ENCODE measurements at regions not wholly inside any gene's neighbourhood (a gene's known extent, or its start where the extent isn't known, plus 50 kb on each side); places are given as distances from the start of the nearest gene placed in this dataset.

DNA sequence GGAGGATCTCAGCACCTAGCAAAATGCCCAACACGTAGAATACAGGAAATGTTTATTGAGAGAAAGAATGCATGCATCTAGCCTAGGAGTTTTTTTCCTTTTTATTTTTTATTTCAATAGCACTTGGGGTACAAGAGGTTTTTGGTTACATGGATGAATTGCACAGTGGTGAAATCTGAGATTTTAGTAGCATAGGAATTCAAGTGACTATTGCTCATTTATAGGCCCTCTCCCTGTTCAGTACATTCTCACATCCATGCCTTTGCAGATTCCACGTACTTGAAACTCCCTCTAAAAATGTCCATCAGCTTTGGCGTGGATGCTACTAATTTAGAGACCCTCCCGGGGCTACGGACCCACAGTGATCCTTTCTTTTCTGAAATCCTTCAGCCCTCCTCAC, 61.7 kb upstream of the PIAS1 start:
- RAD21 ChIA-PET (ENCODE audit: low non-redundant PET in 1 of 2, low total read pairs in 2 of 2, uncharacterized antibody in 2 of 2, unreplicated experiment in 2 of 2): no interaction called here
- H2AFZ ChIP-seq (ENCODE audit: low read depth, low read length, poor library complexity, severe bottlenecking): no peak overlapping the region
- no peaks in the 10 kb centered on the region for H3K4me1 ChIP-seq (ENCODE audit: control insufficient read depth in 1 of 2, insufficient read depth in 2 of 2, low read length in 2 of 2)
- TF ChIP-seq, protein P1, sequence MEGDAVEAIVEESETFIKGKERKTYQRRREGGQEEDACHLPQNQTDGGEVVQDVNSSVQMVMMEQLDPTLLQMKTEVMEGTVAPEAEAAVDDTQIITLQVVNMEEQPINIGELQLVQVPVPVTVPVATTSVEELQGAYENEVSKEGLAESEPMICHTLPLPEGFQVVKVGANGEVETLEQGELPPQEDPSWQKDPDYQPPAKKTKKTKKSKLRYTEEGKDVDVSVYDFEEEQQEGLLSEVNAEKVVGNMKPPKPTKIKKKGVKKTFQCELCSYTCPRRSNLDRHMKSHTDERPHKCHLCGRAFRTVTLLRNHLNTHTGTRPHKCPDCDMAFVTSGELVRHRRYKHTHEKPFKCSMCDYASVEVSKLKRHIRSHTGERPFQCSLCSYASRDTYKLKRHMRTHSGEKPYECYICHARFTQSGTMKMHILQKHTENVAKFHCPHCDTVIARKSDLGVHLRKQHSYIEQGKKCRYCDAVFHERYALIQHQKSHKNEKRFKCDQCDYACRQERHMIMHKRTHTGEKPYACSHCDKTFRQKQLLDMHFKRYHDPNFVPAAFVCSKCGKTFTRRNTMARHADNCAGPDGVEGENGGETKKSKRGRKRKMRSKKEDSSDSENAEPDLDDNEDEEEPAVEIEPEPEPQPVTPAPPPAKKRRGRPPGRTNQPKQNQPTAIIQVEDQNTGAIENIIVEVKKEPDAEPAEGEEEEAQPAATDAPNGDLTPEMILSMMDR (IDR thresholded peaks at IDR 0.05 in 2 of 3, conservative IDR thresholded peaks at IDR 0.05 in 1 of 3; ENCODE audit: borderline replicate concordance in 1 of 3, insufficient read depth in 1 of 3, low read depth in 2 of 3, low read length in 2 of 3): no peak
- no peak for TF ChIP-seq SP1 (IDR thresholded peaks at IDR 0.05; ENCODE audit: low read depth)
- H3K36me3 ChIP-seq (ENCODE audit: control insufficient read depth in 1 of 2, insufficient read depth in 2 of 2, low read length in 2 of 2): no peaks in the 10 kb centered on the region
- H3K27ac ChIP-seq (ENCODE audit: low read depth, low read length): no peak overlapping the region
- no peak overlapping the region for H3K4me3 ChIP-seq (replicated peaks in 1 of 2; ENCODE audit: low read depth in 1 of 2, low read length in 2 of 2)
- no peaks in the 10 kb centered on the region for H4K20me1 ChIP-seq (ENCODE audit: insufficient read depth)
- POLR2A ChIA-PET: no interaction called here
- DNase-seq (ENCODE audit: low read depth, low spot score) (no peak), ATAC-seq (no peak)
- BruUV-seq (replicated peaks): no TSS peak
- no peak overlapping the region for H3K9ac ChIP-seq (ENCODE audit: low read length)
- CTCF ChIA-PET: no interaction called here
- H3K27me3 ChIP-seq (ENCODE audit: insufficient read depth, low read length): peaks cover 12% of the 10 kb centered on the region; the same call in 1 of the 2 replicates
- no peaks in the 10 kb centered on the region for H3K79me2 ChIP-seq (ENCODE audit: insufficient read depth, low read length)
- intact Hi-C loops (cut with micrococcal nuclease): no loop called here
- no peaks in the 10 kb centered on the region for H3K9me2 ChIP-seq (ENCODE audit: insufficient read depth)
- no peaks in the 10 kb centered on the region for H3K9me3 ChIP-seq (ENCODE audit: control insufficient read depth in 1 of 2, insufficient read depth in 1 of 2, low read depth in 1 of 2, low read length in 2 of 2)
- no peak overlapping the region for H3K4me2 ChIP-seq (ENCODE audit: low read length)

DNA sequence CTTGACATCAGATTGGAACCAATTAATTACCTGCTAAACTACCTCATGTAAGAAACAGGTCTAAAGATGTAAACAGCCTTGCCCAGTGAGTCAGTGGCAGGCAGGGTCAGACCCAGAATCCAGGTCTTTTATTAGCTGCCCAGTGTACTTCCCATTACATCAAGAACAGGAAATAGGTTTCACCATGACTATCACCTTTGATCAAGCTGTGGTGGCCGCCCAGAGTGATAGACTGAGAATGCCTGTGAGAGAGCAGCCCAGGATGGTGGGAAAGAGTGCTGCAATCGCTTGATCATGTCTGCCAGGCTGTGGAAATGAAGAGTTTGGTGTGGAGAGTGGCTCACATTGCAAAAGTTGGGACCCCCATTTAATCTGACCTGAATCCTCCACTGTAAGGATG, 61.3 kb upstream of the PIAS1 start:
- Histone ChIP-seq H3K79me2 (ENCODE audit: insufficient read depth, low read length) (no peaks in the 10 kb centered on the region), H3K4me3 (replicated peaks in 1 of 2; ENCODE audit: low read depth in 1 of 2, low read length in 2 of 2) (no peak overlapping the region), H3K4me1 (ENCODE audit: control insufficient read depth in 1 of 2, insufficient read depth in 2 of 2, low read length in 2 of 2) (peaks cover 0 to 1% of the 10 kb centered on the region in 2 experiments; a peak in 1 of 4 replicates), H3K27ac (ENCODE audit: low read depth, low read length) (no peak overlapping the region), H3K9me3 (ENCODE audit: control insufficient read depth in 1 of 2, insufficient read depth in 1 of 2, low read depth in 1 of 2, low read length in 2 of 2) (no peaks in the 10 kb centered on the region), H3K9me2 (ENCODE audit: insufficient read depth) (no peaks in the 10 kb centered on the region), H3K4me2 (ENCODE audit: low read length) (no peak overlapping the region), H3K27me3 (ENCODE audit: insufficient read depth, low read length) (peaks cover 9% of the 10 kb centered on the region; the same call in 1 of the 2 replicates), H4K20me1 (ENCODE audit: insufficient read depth) (no peaks in the 10 kb centered on the region), H3K36me3 (ENCODE audit: control insufficient read depth in 1 of 2, insufficient read depth in 2 of 2, low read length in 2 of 2) (no peaks in the 10 kb centered on the region), H2AFZ (ENCODE audit: low read depth, low read length, poor library complexity, severe bottlenecking) (no peak overlapping the region), H3K9ac (ENCODE audit: low read length) (no peak overlapping the region)
- ChIA-PET CTCF (no interaction called here), POLR2A (no interaction called here), RAD21 (ENCODE audit: low non-redundant PET in 1 of 2, low total read pairs in 2 of 2, uncharacterized antibody in 2 of 2, unreplicated experiment in 2 of 2) (no interaction called here)
- TF ChIP-seq, protein P2, sequence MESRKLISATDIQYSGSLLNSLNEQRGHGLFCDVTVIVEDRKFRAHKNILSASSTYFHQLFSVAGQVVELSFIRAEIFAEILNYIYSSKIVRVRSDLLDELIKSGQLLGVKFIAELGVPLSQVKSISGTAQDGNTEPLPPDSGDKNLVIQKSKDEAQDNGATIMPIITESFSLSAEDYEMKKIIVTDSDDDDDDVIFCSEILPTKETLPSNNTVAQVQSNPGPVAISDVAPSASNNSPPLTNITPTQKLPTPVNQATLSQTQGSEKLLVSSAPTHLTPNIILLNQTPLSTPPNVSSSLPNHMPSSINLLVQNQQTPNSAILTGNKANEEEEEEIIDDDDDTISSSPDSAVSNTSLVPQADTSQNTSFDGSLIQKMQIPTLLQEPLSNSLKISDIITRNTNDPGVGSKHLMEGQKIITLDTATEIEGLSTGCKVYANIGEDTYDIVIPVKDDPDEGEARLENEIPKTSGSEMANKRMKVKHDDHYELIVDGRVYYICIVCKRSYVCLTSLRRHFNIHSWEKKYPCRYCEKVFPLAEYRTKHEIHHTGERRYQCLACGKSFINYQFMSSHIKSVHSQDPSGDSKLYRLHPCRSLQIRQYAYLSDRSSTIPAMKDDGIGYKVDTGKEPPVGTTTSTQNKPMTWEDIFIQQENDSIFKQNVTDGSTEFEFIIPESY (IDR thresholded peaks at IDR 0.05; ENCODE audit: extremely low read depth, insufficient replicate concordance, low read length): no peak
- TF ChIP-seq, protein P3, sequence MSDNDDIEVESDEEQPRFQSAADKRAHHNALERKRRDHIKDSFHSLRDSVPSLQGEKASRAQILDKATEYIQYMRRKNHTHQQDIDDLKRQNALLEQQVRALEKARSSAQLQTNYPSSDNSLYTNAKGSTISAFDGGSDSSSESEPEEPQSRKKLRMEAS (IDR thresholded peaks at IDR 0.05): no peak
- TF ChIP-seq TCF7L2 (IDR thresholded peaks at IDR 0.05; ENCODE audit: borderline replicate concordance, extremely low read depth, insufficient read depth, insufficient read length) (no peak), ZNF274 (IDR thresholded peaks at IDR 0.05; ENCODE audit: low read depth, low read length) (no peak), CBX3 (IDR thresholded peaks at IDR 0.05; ENCODE audit: low read depth) (no peak), YY1 (IDR thresholded peaks at IDR 0.05; ENCODE audit: extremely low read depth, insufficient replicate concordance, low read depth, low read length) (no peak), JUND (IDR thresholded peaks at IDR 0.05) (no peak), EGR1 (IDR thresholded peaks at IDR 0.05; ENCODE audit: low read depth) (no peak), POLR2A (IDR thresholded peaks at IDR 0.05; ENCODE audit: borderline replicate concordance, extremely low read depth, insufficient read depth, insufficient read length) (no peak), SIN3A (IDR thresholded peaks at IDR 0.05; ENCODE audit: low read depth) (no peak), FOSL1 (IDR thresholded peaks at IDR 0.05; ENCODE audit: low read depth) (no peak), ELF1 (IDR thresholded peaks at IDR 0.05; ENCODE audit: borderline replicate concordance, low read depth) (no peak), CEBPB (IDR thresholded peaks at IDR 0.05; ENCODE audit: low read depth) (no peak), SRF (IDR thresholded peaks at IDR 0.05; ENCODE audit: low read depth) (no peak), ZFX (IDR thresholded peaks at IDR 0.05) (no peak), POLR2AphosphoS5 (IDR thresholded peaks at IDR 0.05; ENCODE audit: low read depth, low read length) (no peak), EZH2 (IDR thresholded peaks at IDR 0.05) (no peak), RAD21 (IDR thresholded peaks at IDR 0.05; ENCODE audit: low read depth) (no peak)
- ATAC-seq (no peak), DNase-seq (ENCODE audit: low read depth, low spot score) (no peak)
- no TSS peak for BruUV-seq (replicated peaks)
- intact Hi-C loops (cut with micrococcal nuclease): no loop called here

All from HCT116 (cell line).